ENCODE measurements at regions not wholly inside any gene's neighbourhood (a gene's known extent, or its start where the extent isn't known, plus 50 kb on each side); places are given as distances from the start of the nearest gene placed in this dataset.

GRCh38 chr5:89129941-89130340, 247.0 kb upstream of the MEF2C start:
- no peak overlapping the region for H3K9ac ChIP-seq (ENCODE audit: insufficient read length, low read depth)
- no peak overlapping the region for H3K4me3 ChIP-seq (ENCODE audit: insufficient read length, low read depth)
- no peaks in the 10 kb centered on the region for H3K9me3 ChIP-seq (ENCODE audit: insufficient read depth, low read length)
- no peak for DNase-seq (ENCODE audit: low read depth, low spot score)
- TF ChIP-seq ZNF274 (IDR thresholded peaks at IDR 0.05; ENCODE audit: low read depth, low read length) (no peak), SUZ12 (IDR thresholded peaks at IDR 0.05; ENCODE audit: extremely low read depth, insufficient read depth, insufficient read length) (no peak), YY1 (IDR thresholded peaks at IDR 0.05; ENCODE audit: insufficient read depth, insufficient read length) (no peak)
- H3K36me3 ChIP-seq (ENCODE audit: insufficient read depth, insufficient read length, low read length): no peaks in the 10 kb centered on the region
- no peaks in the 10 kb centered on the region for H3K27me3 ChIP-seq (ENCODE audit: insufficient read depth, insufficient read length)
- H3K4me1 ChIP-seq (ENCODE audit: insufficient read depth, insufficient read length): no peaks in the 10 kb centered on the region

GRCh38 chr5:89128906-89129625, 246.1 kb upstream of the MEF2C start:
- DNase-seq (ENCODE audit: low read depth, low spot score): no peak
- Histone ChIP-seq H3K9me3 (ENCODE audit: insufficient read depth, low read length) (no peaks in the 10 kb centered on the region), H3K27me3 (ENCODE audit: insufficient read depth, insufficient read length) (no peaks in the 10 kb centered on the region), H3K4me1 (ENCODE audit: insufficient read depth, insufficient read length) (no peaks in the 10 kb centered on the region), H3K4me3 (ENCODE audit: insufficient read length, low read depth) (no peak overlapping the region), H3K9ac (ENCODE audit: insufficient read length, low read depth) (no peak overlapping the region), H3K36me3 (ENCODE audit: insufficient read depth, insufficient read length, low read length) (no peaks in the 10 kb centered on the region)
- no peak for TF ChIP-seq SUZ12 (IDR thresholded peaks at IDR 0.05; ENCODE audit: extremely low read depth, insufficient read depth, insufficient read length)

GRCh38 chr5:89128092-89128491, 245.1 kb upstream of the MEF2C start:
- Histone ChIP-seq H3K4me3 (ENCODE audit: insufficient read length, low read depth) (no peak overlapping the region), H3K4me1 (ENCODE audit: insufficient read depth, insufficient read length) (no peaks in the 10 kb centered on the region), H3K27me3 (ENCODE audit: insufficient read depth, insufficient read length) (no peaks in the 10 kb centered on the region), H3K9me3 (ENCODE audit: insufficient read depth, low read length) (no peaks in the 10 kb centered on the region), H3K9ac (ENCODE audit: insufficient read length, low read depth) (no peak overlapping the region), H3K36me3 (ENCODE audit: insufficient read depth, insufficient read length, low read length) (no peaks in the 10 kb centered on the region)
- TF ChIP-seq SUZ12 (IDR thresholded peaks at IDR 0.05; ENCODE audit: extremely low read depth, insufficient read depth, insufficient read length) (no peak), YY1 (IDR thresholded peaks at IDR 0.05; ENCODE audit: insufficient read depth, insufficient read length) (no peak), ZNF274 (IDR thresholded peaks at IDR 0.05; ENCODE audit: low read depth, low read length) (no peak)
- no peak for DNase-seq (ENCODE audit: low read depth, low spot score)

GRCh38 chr5:89127191-89127590, 244.2 kb upstream of the MEF2C start:
- Histone ChIP-seq H3K27me3 (ENCODE audit: insufficient read depth, insufficient read length) (no peaks in the 10 kb centered on the region), H3K4me1 (ENCODE audit: insufficient read depth, insufficient read length) (no peaks in the 10 kb centered on the region), H3K4me3 (ENCODE audit: insufficient read length, low read depth) (no peak overlapping the region), H3K9ac (ENCODE audit: insufficient read length, low read depth) (no peak overlapping the region), H3K36me3 (ENCODE audit: insufficient read depth, insufficient read length, low read length) (no peaks in the 10 kb centered on the region), H3K9me3 (ENCODE audit: insufficient read depth, low read length) (no peaks in the 10 kb centered on the region)
- TF ChIP-seq ZNF274 (IDR thresholded peaks at IDR 0.05; ENCODE audit: low read depth, low read length) (no peak), SUZ12 (IDR thresholded peaks at IDR 0.05; ENCODE audit: extremely low read depth, insufficient read depth, insufficient read length) (no peak), YY1 (IDR thresholded peaks at IDR 0.05; ENCODE audit: insufficient read depth, insufficient read length) (no peak)
- DNase-seq (ENCODE audit: low read depth, low spot score): no peak

- Histone ChIP-seq H3K9ac (ENCODE audit: insufficient read length, low read depth) (no peak overlapping the region), H3K9me3 (ENCODE audit: insufficient read depth, low read length) (no peaks in the 10 kb centered on the region), H3K27me3 (ENCODE audit: insufficient read depth, insufficient read length) (no peaks in the 10 kb centered on the region), H3K4me1 (ENCODE audit: insufficient read depth, insufficient read length) (no peaks in the 10 kb centered on the region), H3K36me3 (ENCODE audit: insufficient read depth, insufficient read length, low read length) (no peaks in the 10 kb centered on the region), H3K4me3 (ENCODE audit: insufficient read length, low read depth) (no peak overlapping the region)
- TF ChIP-seq ZNF274 (IDR thresholded peaks at IDR 0.05; ENCODE audit: low read depth, low read length): no peak
- TF ChIP-seq SUZ12 (IDR thresholded peaks at IDR 0.05; ENCODE audit: extremely low read depth, insufficient read depth, insufficient read length): no peak
- DNase-seq (ENCODE audit: low read depth, low spot score): no peak
These were observed 242.4 kb upstream of the MEF2C start for GRCh38 chr5:89125372-89125771.

- no peak overlapping the region for H3K9ac ChIP-seq (ENCODE audit: insufficient read length, low read depth)
- H3K27me3 ChIP-seq (ENCODE audit: insufficient read depth, insufficient read length): no peaks in the 10 kb centered on the region
- no peak for DNase-seq (ENCODE audit: low read depth, low spot score)
- H3K4me1 ChIP-seq (ENCODE audit: insufficient read depth, insufficient read length): no peaks in the 10 kb centered on the region
- H3K36me3 ChIP-seq (ENCODE audit: insufficient read depth, insufficient read length, low read length): no peaks in the 10 kb centered on the region
- TF ChIP-seq ZNF274 (IDR thresholded peaks at IDR 0.05; ENCODE audit: low read depth, low read length) (no peak), YY1 (IDR thresholded peaks at IDR 0.05; ENCODE audit: insufficient read depth, insufficient read length) (no peak)
- no peak overlapping the region for H3K4me3 ChIP-seq (ENCODE audit: insufficient read length, low read depth)
- no peaks in the 10 kb centered on the region for H3K9me3 ChIP-seq (ENCODE audit: insufficient read depth, low read length)
These were observed 240.6 kb upstream of the MEF2C start for GRCh38 chr5:89123581-89123980.

- Histone ChIP-seq H3K36me3 (ENCODE audit: insufficient read depth, insufficient read length, low read length) (no peaks in the 10 kb centered on the region), H3K4me3 (ENCODE audit: insufficient read length, low read depth) (no peak overlapping the region), H3K27me3 (ENCODE audit: insufficient read depth, insufficient read length) (no peaks in the 10 kb centered on the region), H3K9me3 (ENCODE audit: insufficient read depth, low read length) (no peaks in the 10 kb centered on the region), H3K9ac (ENCODE audit: insufficient read length, low read depth) (no peak overlapping the region), H3K4me1 (ENCODE audit: insufficient read depth, insufficient read length) (no peaks in the 10 kb centered on the region)
- no peak for DNase-seq (ENCODE audit: low read depth, low spot score)
- TF ChIP-seq YY1 (IDR thresholded peaks at IDR 0.05; ENCODE audit: insufficient read depth, insufficient read length) (no peak), SUZ12 (IDR thresholded peaks at IDR 0.05; ENCODE audit: extremely low read depth, insufficient read depth, insufficient read length) (no peak), ZNF274 (IDR thresholded peaks at IDR 0.05; ENCODE audit: low read depth, low read length) (no peak)
These were observed 237.7 kb upstream of the MEF2C start for GRCh38 chr5:89120719-89121118.

Measured in NT2/D1 (cell line).